ENCODE measurements at regions not wholly inside any gene's neighbourhood (a gene's known extent, or its start where the extent isn't known, plus 50 kb on each side); places are given as distances from the start of the nearest gene placed in this dataset.
"Not testable (repeated sequence)": the region's sequence is repeated elsewhere in the genome, so short reads cannot be mapped to it uniquely, and the experiment has no call there.

GRCh38 chrX:40984962-40985361 lies 100.3 kb upstream of the USP9X start:
- Histone ChIP-seq H3K9me3 (no peaks in the 10 kb centered on the region), H3K36me3 (no peaks in the 10 kb centered on the region), H3K27ac (no peak overlapping the region), H3K4me1 (no peaks in the 10 kb centered on the region), H3K27me3 (no peaks in the 10 kb centered on the region), H3K4me3 (no peak overlapping the region)
- ATAC-seq: no peak
- TF ChIP-seq POLR2AphosphoS5 (IDR thresholded peaks at IDR 0.05): no peak
- no peak for TF ChIP-seq POLR2A (IDR thresholded peaks at IDR 0.05)
- no peak for TF ChIP-seq EP300 (IDR thresholded peaks at IDR 0.05)
- TF ChIP-seq CTCF (IDR thresholded peaks at IDR 0.05): no peak
- WGBS, 2 donors (ENCODE audit: low coverage in 1 of 2): 73 to 94% methylated on average over 2 to 3 of the region's 4 CpGs

GRCh38 chrX:40987413-40987812 lies 97.8 kb upstream of the USP9X start:
- H3K27me3 ChIP-seq: no peaks in the 10 kb centered on the region
- WGBS, 2 donors (ENCODE audit: low coverage in 1 of 2): 100% methylated on average over 1 of the region's 2 CpGs; no CpG with 5 or more reads in 1 of the 2 donors
- no peak for ATAC-seq
- no peaks in the 10 kb centered on the region for H3K36me3 ChIP-seq
- no peaks in the 10 kb centered on the region for H3K9me3 ChIP-seq
- no peaks in the 10 kb centered on the region for H3K4me1 ChIP-seq
- no peak overlapping the region for H3K27ac ChIP-seq
- no peak overlapping the region for H3K4me3 ChIP-seq
- TF ChIP-seq POLR2A (IDR thresholded peaks at IDR 0.05) (no peak), CTCF (IDR thresholded peaks at IDR 0.05) (no peak), POLR2AphosphoS5 (IDR thresholded peaks at IDR 0.05) (no peak), EP300 (IDR thresholded peaks at IDR 0.05) (no peak)

GRCh38 chrX:40988100-40988499 lies 97.1 kb upstream of the USP9X start:
- Histone ChIP-seq H3K27me3 (no peaks in the 10 kb centered on the region), H3K27ac (no peak overlapping the region), H3K4me3 (no peak overlapping the region), H3K36me3 (no peaks in the 10 kb centered on the region), H3K9me3 (no peaks in the 10 kb centered on the region), H3K4me1 (no peaks in the 10 kb centered on the region)
- no peak for TF ChIP-seq POLR2A (IDR thresholded peaks at IDR 0.05)
- no peak for TF ChIP-seq EP300 (IDR thresholded peaks at IDR 0.05)
- TF ChIP-seq CTCF (IDR thresholded peaks at IDR 0.05): no peak
- no peak for TF ChIP-seq POLR2AphosphoS5 (IDR thresholded peaks at IDR 0.05)
- ATAC-seq: no peak
- WGBS, 2 donors (ENCODE audit: low coverage in 1 of 2): 82 to 95% methylated on average over 3 of the region's 3 CpGs

- H3K4me3 ChIP-seq, H3K4me1 ChIP-seq, ATAC-seq, H3K27me3 ChIP-seq, H3K36me3 ChIP-seq, H3K27ac ChIP-seq, H3K9me3 ChIP-seq: not testable (repeated sequence)
- WGBS, 2 donors (ENCODE audit: low coverage in 1 of 2): 100% methylated on average over 1 of the region's 2 CpGs
Measured at GRCh38 chrX:40993395-40993794, 91.8 kb upstream of the USP9X start.

- Histone ChIP-seq H3K36me3 (no peaks in the 10 kb centered on the region), H3K27ac (no peak overlapping the region), H3K4me1 (no peaks in the 10 kb centered on the region), H3K9me3 (no peaks in the 10 kb centered on the region), H3K4me3 (no peak overlapping the region), H3K27me3 (no peaks in the 10 kb centered on the region)
- WGBS, 2 donors (ENCODE audit: low coverage in 1 of 2): 0 to 12% methylated on average over 2 to 3 of the region's 3 CpGs
- TF ChIP-seq POLR2AphosphoS5 (IDR thresholded peaks at IDR 0.05) (no peak), POLR2A (IDR thresholded peaks at IDR 0.05) (no peak), CTCF (IDR thresholded peaks at IDR 0.05) (no peak), EP300 (IDR thresholded peaks at IDR 0.05) (no peak)
- ATAC-seq: peak; percentile 71
Measured at GRCh38 chrX:40996886-40997530, 88.2 kb upstream of the USP9X start.

Data from gastroesophageal sphincter (tissue), 4 donors.